ENCODE measurements at regions not wholly inside any gene's neighbourhood (a gene's known extent, or its start where the extent isn't known, plus 50 kb on each side); places are given as distances from the start of the nearest gene placed in this dataset.

DNA sequence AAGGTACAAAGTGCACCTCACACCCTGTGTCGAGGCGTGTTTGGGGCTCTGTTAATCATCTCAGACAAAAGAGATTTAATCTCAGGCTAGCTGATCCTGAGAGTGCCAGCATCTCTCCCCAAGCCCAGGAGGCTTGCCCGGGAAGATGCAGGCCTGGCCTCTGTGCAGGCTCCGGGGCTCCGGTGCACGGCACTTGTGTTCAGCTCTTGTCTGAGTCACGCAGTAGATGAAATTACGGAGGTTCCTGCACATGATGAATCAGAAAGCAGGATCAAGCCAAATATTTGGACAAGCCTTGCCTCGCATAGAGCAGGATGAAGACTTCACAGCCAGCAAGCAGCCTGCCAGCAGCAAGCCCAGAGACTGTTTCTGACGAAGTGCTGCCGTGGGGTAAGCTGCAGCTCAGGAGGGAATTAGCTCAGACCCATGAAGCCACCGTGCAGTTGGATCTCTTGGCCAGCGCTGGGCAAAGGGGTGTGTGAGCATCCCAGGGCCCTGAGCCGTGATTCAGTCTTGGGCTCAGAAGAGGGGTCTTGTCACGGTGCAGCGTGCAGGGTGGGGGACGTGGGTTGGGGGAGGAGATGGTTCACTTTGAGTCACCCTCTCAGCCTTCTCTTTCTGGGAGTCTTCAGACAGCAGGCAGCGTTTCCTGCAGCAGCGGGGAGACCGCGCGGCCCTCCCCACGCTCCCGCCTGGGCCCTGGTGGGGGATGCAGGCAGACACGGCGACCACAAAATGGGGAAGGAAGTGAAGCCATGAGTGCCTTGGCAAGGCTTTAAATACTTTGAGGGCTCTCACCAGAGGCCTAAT lies 89.2 kb upstream of the MEF2A start:
- Histone ChIP-seq H3K27me3 (no peaks in the 10 kb centered on the region), H3K36me3 (no peaks in the 10 kb centered on the region), H3K4me3 (no peak overlapping the region), H3K9me3 (no peaks in the 10 kb centered on the region), H3K4me1 (peaks cover 15 to 25% (median 20%) of the 10 kb centered on the region in 4 donors), H3K27ac (peak overlapping the region; percentile 65 to 82 (median 72))
- peak; percentile 46 for DNase-seq
- 13 to 39% methylated on average over 2 to 26 of the region's 26 CpGs for WGBS, 2 donors (ENCODE audit: low coverage in 1 of 2)
- TF ChIP-seq POLR2A (IDR thresholded peaks at IDR 0.05) (no peak), EP300 (IDR thresholded peaks at IDR 0.05; ENCODE audit: low read depth) (no peak), POLR2AphosphoS5 (IDR thresholded peaks at IDR 0.05) (peak; percentile 53 to 66 (median 61))
- TF ChIP-seq, protein P1, sequence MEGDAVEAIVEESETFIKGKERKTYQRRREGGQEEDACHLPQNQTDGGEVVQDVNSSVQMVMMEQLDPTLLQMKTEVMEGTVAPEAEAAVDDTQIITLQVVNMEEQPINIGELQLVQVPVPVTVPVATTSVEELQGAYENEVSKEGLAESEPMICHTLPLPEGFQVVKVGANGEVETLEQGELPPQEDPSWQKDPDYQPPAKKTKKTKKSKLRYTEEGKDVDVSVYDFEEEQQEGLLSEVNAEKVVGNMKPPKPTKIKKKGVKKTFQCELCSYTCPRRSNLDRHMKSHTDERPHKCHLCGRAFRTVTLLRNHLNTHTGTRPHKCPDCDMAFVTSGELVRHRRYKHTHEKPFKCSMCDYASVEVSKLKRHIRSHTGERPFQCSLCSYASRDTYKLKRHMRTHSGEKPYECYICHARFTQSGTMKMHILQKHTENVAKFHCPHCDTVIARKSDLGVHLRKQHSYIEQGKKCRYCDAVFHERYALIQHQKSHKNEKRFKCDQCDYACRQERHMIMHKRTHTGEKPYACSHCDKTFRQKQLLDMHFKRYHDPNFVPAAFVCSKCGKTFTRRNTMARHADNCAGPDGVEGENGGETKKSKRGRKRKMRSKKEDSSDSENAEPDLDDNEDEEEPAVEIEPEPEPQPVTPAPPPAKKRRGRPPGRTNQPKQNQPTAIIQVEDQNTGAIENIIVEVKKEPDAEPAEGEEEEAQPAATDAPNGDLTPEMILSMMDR (IDR thresholded peaks at IDR 0.05): no peak
- in situ Hi-C loops (cut with MboI; ENCODE audit: low pct_ligation_motif_present in 1 of 4, low pct_unique_long_range_greater_than_20kb in 1 of 4, low sequenced_read_pairs in 3 of 4): no loop called here
- intact Hi-C loops (cut with DNase I; ENCODE audit: low total_unique reads): no loop called here

DNA sequence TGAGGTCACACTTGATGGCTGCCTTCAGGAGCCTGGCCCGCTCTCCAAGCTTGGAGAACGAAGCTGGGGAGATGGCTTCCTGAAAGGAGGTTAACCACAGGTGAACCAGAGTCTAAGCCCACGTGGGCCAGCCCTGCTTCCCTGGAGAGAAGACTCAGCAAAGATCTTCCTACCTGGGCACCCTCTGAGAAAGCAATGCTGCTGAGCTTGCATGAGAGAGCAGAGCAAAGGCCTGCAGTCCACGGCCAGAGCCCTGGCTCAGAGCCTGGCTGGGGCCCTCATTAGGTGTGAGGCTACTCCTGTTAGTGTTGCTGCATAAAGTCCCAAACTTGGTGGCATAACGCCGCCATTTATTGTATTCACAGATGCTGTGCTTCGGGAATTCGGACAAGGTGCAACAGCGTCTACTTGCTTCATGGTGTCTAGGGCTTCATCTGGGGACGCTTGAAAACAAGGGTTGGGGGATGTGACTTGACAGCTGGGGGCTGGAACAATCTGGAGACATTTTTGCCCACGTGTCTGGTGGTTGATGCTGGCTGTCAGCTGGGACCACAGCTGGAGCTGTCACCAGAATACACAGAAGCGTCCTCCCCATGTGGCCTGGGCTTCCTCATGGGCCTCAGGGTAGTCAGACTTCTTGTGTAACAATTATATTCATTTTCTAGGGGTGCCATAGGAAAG lies 87.9 kb upstream of the MEF2A start:
- peaks cover 15 to 25% (median 20%) of the 10 kb centered on the region in 4 donors for H3K4me1 ChIP-seq
- peak overlapping the region; percentile 65 to 82 (median 72) for H3K27ac ChIP-seq
- 91% methylated on average over 12 of the region's 12 CpGs; no CpG with 5 or more reads in 1 of the 2 donors for WGBS, 2 donors (ENCODE audit: low coverage in 1 of 2)
- in situ Hi-C loops (cut with MboI; ENCODE audit: low pct_ligation_motif_present in 1 of 4, low pct_unique_long_range_greater_than_20kb in 1 of 4, low sequenced_read_pairs in 3 of 4): no loop called here
- DNase-seq: no peak
- H3K27me3 ChIP-seq: no peaks in the 10 kb centered on the region
- no peak for TF ChIP-seq EP300 (IDR thresholded peaks at IDR 0.05; ENCODE audit: low read depth)
- TF ChIP-seq, protein P1 (IDR thresholded peaks at IDR 0.05): no peak
- TF ChIP-seq POLR2AphosphoS5 (IDR thresholded peaks at IDR 0.05): no peak
- no peak for TF ChIP-seq POLR2A (IDR thresholded peaks at IDR 0.05)
- H3K9me3 ChIP-seq: no peaks in the 10 kb centered on the region
- no peak overlapping the region for H3K4me3 ChIP-seq
- intact Hi-C loops (cut with DNase I; ENCODE audit: low total_unique reads): no loop called here
- H3K36me3 ChIP-seq: no peaks in the 10 kb centered on the region

DNA sequence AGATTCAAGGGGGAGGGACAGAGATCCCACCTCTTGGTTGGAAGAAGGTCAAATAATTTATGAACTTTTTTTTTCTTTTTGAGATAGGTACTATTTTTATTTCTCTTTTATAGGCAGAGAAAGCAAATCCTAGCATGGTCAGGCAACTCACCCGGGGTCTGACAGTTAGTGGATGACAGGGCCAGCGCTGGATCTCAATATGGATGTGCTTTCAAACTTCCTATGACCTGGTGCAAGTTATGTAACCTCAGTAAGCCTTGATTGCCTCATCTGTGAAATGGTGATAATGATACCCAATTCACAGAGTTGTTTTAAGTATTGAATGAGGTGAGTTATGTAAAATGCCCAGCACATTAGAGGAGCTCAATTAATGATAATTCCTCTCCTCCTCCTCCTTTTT lies 86.8 kb upstream of the MEF2A start:
- Histone ChIP-seq H3K27ac (no peak overlapping the region), H3K27me3 (no peaks in the 10 kb centered on the region), H3K9me3 (no peaks in the 10 kb centered on the region), H3K36me3 (no peaks in the 10 kb centered on the region), H3K4me3 (no peak overlapping the region), H3K4me1 (peaks cover 15 to 25% (median 20%) of the 10 kb centered on the region in 4 donors)
- no peak for TF ChIP-seq POLR2A (IDR thresholded peaks at IDR 0.05)
- no peak for DNase-seq
- 55 to 95% methylated on average over 2 of the region's 2 CpGs for WGBS, 2 donors (ENCODE audit: low coverage in 1 of 2)
- intact Hi-C loops (cut with DNase I; ENCODE audit: low total_unique reads): no loop called here
- in situ Hi-C loops (cut with MboI; ENCODE audit: low pct_ligation_motif_present in 1 of 4, low pct_unique_long_range_greater_than_20kb in 1 of 4, low sequenced_read_pairs in 3 of 4): no loop called here

DNA sequence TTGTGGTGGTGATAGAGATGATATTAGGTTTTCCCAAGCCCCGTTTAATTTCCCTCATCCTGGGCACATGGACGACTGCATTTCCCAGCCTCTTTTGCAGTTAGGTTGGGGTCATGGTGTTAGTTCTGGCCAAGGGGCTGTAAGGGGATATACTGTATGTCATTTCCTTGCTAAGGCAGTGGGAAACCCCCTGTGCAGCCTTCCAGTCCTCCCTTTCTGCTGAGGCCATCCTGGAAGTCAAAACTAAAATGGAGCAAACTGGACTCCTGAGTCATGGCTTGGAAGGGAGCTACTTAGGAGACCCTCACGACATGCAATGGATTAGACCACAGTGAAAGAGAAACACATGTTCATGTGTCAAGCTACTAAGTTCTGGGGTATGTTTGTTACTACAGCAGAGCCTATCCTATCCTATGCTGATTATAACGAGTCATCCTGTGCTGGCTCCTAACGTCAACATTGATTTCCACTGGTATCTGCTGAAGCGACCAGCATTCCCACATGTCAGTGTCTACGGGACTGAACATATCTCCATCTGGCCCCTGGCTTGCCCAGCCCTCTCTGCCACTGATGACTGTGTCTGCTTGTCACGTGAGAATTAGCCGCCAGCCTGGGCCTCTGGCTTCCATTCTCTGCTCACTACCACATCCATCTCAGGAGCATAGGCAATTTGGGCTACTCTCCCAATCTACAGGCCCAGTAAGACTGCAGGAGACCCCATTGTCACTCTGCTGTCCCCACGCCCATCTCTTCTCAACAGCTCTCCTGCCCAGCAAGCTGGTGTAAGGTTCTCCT lies 85.6 kb upstream of the MEF2A start:
- in situ Hi-C loops (cut with MboI; ENCODE audit: low pct_ligation_motif_present in 1 of 4, low pct_unique_long_range_greater_than_20kb in 1 of 4, low sequenced_read_pairs in 3 of 4) (no loop called here), intact Hi-C loops (cut with DNase I; ENCODE audit: low total_unique reads) (no loop called here)
- DNase-seq: no peak
- WGBS, 2 donors (ENCODE audit: low coverage in 1 of 2): 88 to 100% methylated on average over 4 to 10 of the region's 10 CpGs
- H3K4me1 ChIP-seq: peaks cover 15 to 25% (median 20%) of the 10 kb centered on the region in 4 donors
- TF ChIP-seq, protein P1 (IDR thresholded peaks at IDR 0.05): no peak
- TF ChIP-seq POLR2AphosphoS5 (IDR thresholded peaks at IDR 0.05) (no peak), POLR2A (IDR thresholded peaks at IDR 0.05) (no peak), EP300 (IDR thresholded peaks at IDR 0.05; ENCODE audit: low read depth) (no peak)
- H3K27ac ChIP-seq: no peak overlapping the region
- H3K36me3 ChIP-seq: no peaks in the 10 kb centered on the region
- H3K9me3 ChIP-seq: no peaks in the 10 kb centered on the region
- H3K27me3 ChIP-seq: no peaks in the 10 kb centered on the region
- no peak overlapping the region for H3K4me3 ChIP-seq

Measured in transverse colon (tissue), 4 donors.